HEK293T (cell line): ENCODE measurements at regions not wholly inside any gene's neighbourhood (a gene's known extent, or its start where the extent isn't known, plus 50 kb on each side); places are given as distances from the start of the nearest gene placed in this dataset.

Experiments used
- ARNT ChIP-seq: fragments of 450-650 bp; IDR thresholded peaks from 2 replicates; pipeline ENCODE4 v1.6.1; 2017; ENCODE audit warnings: mild to moderate bottlenecking
- BHLHE40 ChIP-seq: fragments of 450-650 bp; IDR thresholded peaks from 2 replicates; pipeline ENCODE4 v1.6.1; 2016; ENCODE audit warnings: mild to moderate bottlenecking, moderate library complexity, borderline replicate concordance
- CTBP1 ChIP-seq: fragments of 450-650 bp; IDR thresholded peaks from 2 replicates; pipeline ENCODE4 v1.6.1; 2016; ENCODE audit warnings: borderline replicate concordance
- ELF4 ChIP-seq: fragments of 450-650 bp; IDR thresholded peaks from 2 replicates; pipeline ENCODE4 v1.6.1; 2017; ENCODE audit warnings: antibody characterized with exemption
- FOXA1 ChIP-seq: fragments of 450-650 bp; IDR thresholded peaks from 2 replicates; pipeline ENCODE4 v1.6.1; 2016; ENCODE audit warnings: mild to moderate bottlenecking
- FOXK2 ChIP-seq: fragments of 450-650 bp; IDR thresholded peaks from 2 replicates; pipeline ENCODE4 v1.6.1; 2016; ENCODE audit warnings: mild to moderate bottlenecking
- FOXM1 ChIP-seq: fragments of 450-650 bp; IDR thresholded peaks from 2 replicates; pipeline ENCODE4 v1.6.1; 2017; ENCODE audit warnings: mild to moderate bottlenecking, borderline replicate concordance
- L3MBTL2 ChIP-seq: fragments of 450-650 bp; conservative IDR thresholded peaks from 2 replicates; pipeline ENCODE4 v1.6.1; 2016; ENCODE audit warnings: mild to moderate bottlenecking
- LEF1 ChIP-seq: fragments of 450-650 bp; IDR thresholded peaks from 2 replicates; pipeline ENCODE4 v1.6.1; 2017; ENCODE audit warnings: mild to moderate bottlenecking, borderline replicate concordance
- SP1 ChIP-seq: fragments of 450-650 bp; IDR thresholded peaks from 2 replicates; pipeline ENCODE4 v1.6.1; 2017
- SUZ12 ChIP-seq: fragments of 450-650 bp; IDR thresholded peaks from 2 replicates; pipeline ENCODE4 v1.6.1; 2016; ENCODE audit warnings: mild to moderate bottlenecking
- ZNF384 ChIP-seq: fragments of 450-650 bp; IDR thresholded peaks from 2 replicates; pipeline ENCODE4 v1.6.1; 2016
- TF ChIP-seq, protein P1 (sequence below): fragments of 450-650 bp; IDR thresholded peaks from 2 replicates; pipeline ENCODE4 v1.6.1; 2016

- no peak for TF ChIP-seq SUZ12
- TF ChIP-seq SP1: no peak
- TF ChIP-seq FOXM1: no peak
- TF ChIP-seq LEF1: no peak
- no peak for TF ChIP-seq BHLHE40
- TF ChIP-seq ZNF384: no peak
- TF ChIP-seq, protein P1, sequence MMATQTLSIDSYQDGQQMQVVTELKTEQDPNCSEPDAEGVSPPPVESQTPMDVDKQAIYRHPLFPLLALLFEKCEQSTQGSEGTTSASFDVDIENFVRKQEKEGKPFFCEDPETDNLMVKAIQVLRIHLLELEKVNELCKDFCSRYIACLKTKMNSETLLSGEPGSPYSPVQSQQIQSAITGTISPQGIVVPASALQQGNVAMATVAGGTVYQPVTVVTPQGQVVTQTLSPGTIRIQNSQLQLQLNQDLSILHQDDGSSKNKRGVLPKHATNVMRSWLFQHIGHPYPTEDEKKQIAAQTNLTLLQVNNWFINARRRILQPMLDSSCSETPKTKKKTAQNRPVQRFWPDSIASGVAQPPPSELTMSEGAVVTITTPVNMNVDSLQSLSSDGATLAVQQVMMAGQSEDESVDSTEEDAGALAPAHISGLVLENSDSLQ: no peak
- TF ChIP-seq ELF4: no peak
- TF ChIP-seq ARNT: no peak
- no peak for TF ChIP-seq FOXK2
- TF ChIP-seq L3MBTL2: no peak
- TF ChIP-seq CTBP1: no peak
- no peak for TF ChIP-seq FOXA1
These were observed 58.1 kb upstream of the NCK2 start for GRCh38 chr2:105686588-105686987.
